ENCODE measurements at regions not wholly inside any gene's neighbourhood (a gene's known extent, or its start where the extent isn't known, plus 50 kb on each side); places are given as distances from the start of the nearest gene placed in this dataset.

- DNase-seq (ENCODE audit: low read depth in 1 of 2, low spot score in 1 of 2) = no peak
These were observed 140.3 kb upstream of the MCHR2 start for GRCh38 chr6:100134297-100134696.

GRCh38 chr6:100132005-100132404 is 138.0 kb upstream of the MCHR2 start:
- no peaks in the 10 kb centered on the region for H3K27me3 ChIP-seq (ENCODE audit: insufficient read depth, poor library complexity, severe bottlenecking)
- no peak overlapping the region for H3K27ac ChIP-seq (replicated peaks)
- no peak for DNase-seq (ENCODE audit: low read depth in 1 of 2, low spot score in 1 of 2)
- H3K4me3 ChIP-seq (replicated peaks; ENCODE audit: insufficient read depth, low read length) = no peak overlapping the region
- no peak for TF ChIP-seq SPI1 (IDR thresholded peaks at IDR 0.05; ENCODE audit: borderline replicate concordance, low read depth)
- no peak for TF ChIP-seq POLR2AphosphoS5 (IDR thresholded peaks at IDR 0.05; ENCODE audit: low read depth)
- TF ChIP-seq CTCF (IDR thresholded peaks at IDR 0.05; ENCODE audit: insufficient read depth, low read length) = no peak
- no peak for TF ChIP-seq REST (IDR thresholded peaks at IDR 0.05; ENCODE audit: insufficient replicate concordance, low read depth)
- TF ChIP-seq GABPA (IDR thresholded peaks at IDR 0.05; ENCODE audit: low read depth) = no peak

More at GRCh38 chr6:100134297-100134696, 140.3 kb upstream of the MCHR2 start:
- no peak overlapping the region for H3K27ac ChIP-seq (replicated peaks)
- no peak overlapping the region for H3K4me3 ChIP-seq (replicated peaks; ENCODE audit: insufficient read depth, low read length)
- TF ChIP-seq CTCF (IDR thresholded peaks at IDR 0.05; ENCODE audit: insufficient read depth, low read length) (no peak), POLR2AphosphoS5 (IDR thresholded peaks at IDR 0.05; ENCODE audit: low read depth) (no peak), SPI1 (IDR thresholded peaks at IDR 0.05; ENCODE audit: borderline replicate concordance, low read depth) (no peak), GABPA (IDR thresholded peaks at IDR 0.05; ENCODE audit: low read depth) (no peak), REST (IDR thresholded peaks at IDR 0.05; ENCODE audit: insufficient replicate concordance, low read depth) (no peak)
- H3K27me3 ChIP-seq (ENCODE audit: insufficient read depth, poor library complexity, severe bottlenecking) = no peaks in the 10 kb centered on the region

GRCh38 chr6:100130630-100131029 is 136.6 kb upstream of the MCHR2 start:
- TF ChIP-seq CTCF (IDR thresholded peaks at IDR 0.05; ENCODE audit: insufficient read depth, low read length) (no peak), SPI1 (IDR thresholded peaks at IDR 0.05; ENCODE audit: borderline replicate concordance, low read depth) (no peak), GABPA (IDR thresholded peaks at IDR 0.05; ENCODE audit: low read depth) (no peak), REST (IDR thresholded peaks at IDR 0.05; ENCODE audit: insufficient replicate concordance, low read depth) (no peak), POLR2AphosphoS5 (IDR thresholded peaks at IDR 0.05; ENCODE audit: low read depth) (no peak)
- DNase-seq (ENCODE audit: low read depth in 1 of 2, low spot score in 1 of 2) = no peak
- Histone ChIP-seq H3K27ac (replicated peaks) (no peak overlapping the region), H3K4me3 (replicated peaks; ENCODE audit: insufficient read depth, low read length) (no peak overlapping the region), H3K27me3 (ENCODE audit: insufficient read depth, poor library complexity, severe bottlenecking) (no peaks in the 10 kb centered on the region)

All from HL-60 (cell line).